Gastroesophageal sphincter (tissue), 4 donors: ENCODE measurements at regions not wholly inside any gene's neighbourhood (a gene's known extent, or its start where the extent isn't known, plus 50 kb on each side); places are given as distances from the start of the nearest gene placed in this dataset.

Experiments used
- ATAC-seq: fragments of 150-250 bp; one replicate; pipeline ENCODE4 v1.9.1; 2016; ENCODE audit warnings: mild to moderate bottlenecking, moderate library complexity
- H3K27ac ChIP-seq, 4 donors: fragments of 200-600 bp; sonication (generic) in 3 of 4; 1 replicate in 3 of 4; 2 replicates in 1 of 4; pipeline ENCODE4 v1.5.1; 2016 to 2019
- H3K27me3 ChIP-seq: fragments of 200-600 bp; sonication (generic); one replicate; pipeline ENCODE4 v1.5.1; 2019
- H3K36me3 ChIP-seq, 2 donors: fragments of 200-600 bp; sonication (generic); one replicate each; pipeline ENCODE4 v1.5.1; 2019; ENCODE audit warnings: control low read depth in 1 of 2
- H3K4me1 ChIP-seq, 3 donors: fragments of 200-600 bp; sonication (generic); 1 replicate in 2 of 3; 2 replicates in 1 of 3; pipeline ENCODE4 v1.5.1; 2016 to 2019; ENCODE audit warnings: control low read depth in 2 of 3
- H3K4me3 ChIP-seq, 2 donors: fragments of 200-600 bp; sonication (generic); one replicate each; pipeline ENCODE4 v1.5.1; 2019; ENCODE audit warnings: mild to moderate bottlenecking in 1 of 2, moderate library complexity in 1 of 2
- H3K9me3 ChIP-seq, 3 donors: fragments of 200-600 bp; sonication (generic); one replicate each; pipeline ENCODE4 v1.5.1; 2017 to 2019; ENCODE audit warnings: control low read depth in 2 of 3
- CTCF ChIP-seq, 4 experiments: fragments of 200-600 bp in 2 of 4; fragments of 450-650 bp in 2 of 4; sonication (generic) in 1 of 4; IDR thresholded peaks; one replicate each; pipeline ENCODE4 v1.5.1; 2017 to 2019; ENCODE audit warnings: antibody characterized with exemption in 4 of 4, mild to moderate bottlenecking in 2 of 4, moderate library complexity in 2 of 4
- EP300 ChIP-seq: sonication (generic); formaldehyde crosslinking; IDR thresholded peaks from one replicate; pipeline ENCODE4 v1.6.1; 2017; ENCODE audit warnings: antibody characterized with exemption, mild to moderate bottlenecking
- POLR2A ChIP-seq, 2 donors: fragments of 450-650 bp; IDR thresholded peaks; one replicate each; pipeline ENCODE4 v1.6.1; 2017; ENCODE audit warnings: antibody characterized with exemption in 2 of 2, mild to moderate bottlenecking in 2 of 2, moderate library complexity in 1 of 2
- POLR2AphosphoS5 ChIP-seq: sonication (generic); formaldehyde crosslinking; IDR thresholded peaks from one replicate; pipeline ENCODE4 v1.6.1; 2017; ENCODE audit warnings: antibody characterized with exemption
- WGBS, 2 donors: methylation state at CpG; one replicate each; pipeline ENCODE4 v1.1.5; 2018; ENCODE audit warnings: low coverage in 1 of 2; 5-methylcytosine and 5-hydroxymethylcytosine counted together

- TF ChIP-seq POLR2A (IDR thresholded peaks at IDR 0.05) (no peak), POLR2AphosphoS5 (no peak), EP300 (no peak), CTCF (IDR thresholded peaks at IDR 0.05) (no peak)
- no peak for ATAC-seq
These were observed 92.8 kb downstream of the RASSF10 start for GRCh38 chr11:13101644-13102512.

GRCh38 chr11:13102513-13102840, 93.4 kb downstream of the RASSF10 start:
- Histone ChIP-seq H3K4me3 (no peak overlapping the region), H3K27ac (no peak overlapping the region), H3K27me3 (no peaks in the 10 kb centered on the region), H3K4me1 (no peaks in the 10 kb centered on the region), H3K36me3 (no peaks in the 10 kb centered on the region), H3K9me3 (no peaks in the 10 kb centered on the region)
- ATAC-seq, result no peak
- 73 to 78% methylated on average over 2 of the region's 2 CpGs for WGBS, 2 donors
- TF ChIP-seq EP300 (no peak), CTCF (IDR thresholded peaks at IDR 0.05) (no peak), POLR2AphosphoS5 (no peak), POLR2A (IDR thresholded peaks at IDR 0.05) (no peak)

More at GRCh38 chr11:13101644-13102512, 92.8 kb downstream of the RASSF10 start:
- Histone ChIP-seq H3K27ac (no peak overlapping the region), H3K27me3 (no peaks in the 10 kb centered on the region), H3K9me3 (no peaks in the 10 kb centered on the region), H3K4me1 (no peaks in the 10 kb centered on the region), H3K4me3 (no peak overlapping the region), H3K36me3 (no peaks in the 10 kb centered on the region)
- WGBS, 2 donors, result 62% methylated on average over 5 of the region's 5 CpGs; no CpG with 5 or more reads in 1 of the 2 donors

GRCh38 chr11:13102865-13103539, 93.9 kb downstream of the RASSF10 start:
- Histone ChIP-seq H3K27ac (no peak overlapping the region), H3K9me3 (no peaks in the 10 kb centered on the region), H3K36me3 (no peaks in the 10 kb centered on the region), H3K27me3 (no peaks in the 10 kb centered on the region), H3K4me1 (no peaks in the 10 kb centered on the region), H3K4me3 (no peak overlapping the region)
- 47 to 50% methylated on average over 5 of the region's 5 CpGs for WGBS, 2 donors
- TF ChIP-seq EP300 (no peak), POLR2A (IDR thresholded peaks at IDR 0.05) (no peak), POLR2AphosphoS5 (no peak), CTCF (IDR thresholded peaks at IDR 0.05) (no peak)
- no peak for ATAC-seq

- TF ChIP-seq POLR2A (IDR thresholded peaks at IDR 0.05), result no peak
- no peak for TF ChIP-seq POLR2AphosphoS5
- no peak for TF ChIP-seq EP300
- TF ChIP-seq CTCF (IDR thresholded peaks at IDR 0.05), result no peak
- Histone ChIP-seq H3K4me3 (no peak overlapping the region), H3K9me3 (no peaks in the 10 kb centered on the region), H3K4me1 (no peaks in the 10 kb centered on the region), H3K27ac (no peak overlapping the region), H3K36me3 (no peaks in the 10 kb centered on the region), H3K27me3 (no peaks in the 10 kb centered on the region)
- WGBS, 2 donors, result 33 to 55% methylated on average over 2 of the region's 2 CpGs
- ATAC-seq, result no peak
These were observed 94.9 kb downstream of the RASSF10 start for GRCh38 chr11:13103962-13104554.
